Thyroid gland (tissue), 4 donors: ENCODE measurements at regions not wholly inside any gene's neighbourhood (a gene's known extent, or its start where the extent isn't known, plus 50 kb on each side); places are given as distances from the start of the nearest gene placed in this dataset.
"Not testable (repeated sequence)": the region's sequence is repeated elsewhere in the genome, so short reads cannot be mapped to it uniquely, and the experiment has no call there.

Source experiments
- DNase-seq, 2 donors: peaks; one replicate each; pipeline ENCODE4 v3.0.0-alpha.2; 2019
- H3K27ac ChIP-seq, 3 donors: fragments of 200-600 bp; sonication (generic); 1 replicate in 2 of 3; 2 replicates in 1 of 3; pipeline ENCODE4 v1.5.1; 2016 to 2019; ENCODE audit warnings: mild to moderate bottlenecking in 1 of 3, moderate library complexity in 1 of 3
- H3K27me3 ChIP-seq: fragments of 200-600 bp; sonication (generic); one replicate; pipeline ENCODE4 v1.5.1; 2019
- H3K36me3 ChIP-seq, 2 donors: fragments of 200-600 bp; sonication (generic); one replicate each; pipeline ENCODE4 v1.5.1; 2016 to 2019
- H3K4me1 ChIP-seq, 2 donors: fragments of 200-600 bp; sonication (generic); one replicate each; pipeline ENCODE4 v1.5.1; 2017 to 2019
- H3K4me3 ChIP-seq, 3 donors: fragments of 200-600 bp; sonication (generic); replicated peaks in 1 of 3; 1 replicate in 2 of 3; 2 replicates in 1 of 3; pipeline ENCODE4 v1.5.1; 2016; ENCODE audit warnings: mild to moderate bottlenecking in 1 of 3
- H3K9me3 ChIP-seq: fragments of 200-600 bp; sonication (generic); one replicate; pipeline ENCODE4 v1.5.1; 2017
- POLR2A ChIP-seq, 2 donors: fragments of 450-650 bp; IDR thresholded peaks; one replicate each; pipeline ENCODE4 v1.6.1; 2017; ENCODE audit warnings: antibody characterized with exemption in 2 of 2, mild to moderate bottlenecking in 2 of 2, moderate library complexity in 1 of 2
- WGBS, 2 donors: methylation state at CpG; one replicate each; pipeline ENCODE4 v1.1.5; 2017; 5-methylcytosine and 5-hydroxymethylcytosine counted together
- intact Hi-C: fragments of 100-400 bp; cut with DNase I; formaldehyde crosslinking; loops from one replicate; pipeline ENCODE4 v1.15.1; 2023
- TF ChIP-seq, protein P1 (sequence below), 6 experiments: fragments of 200-600 bp in 3 of 6; fragments of 450-650 bp in 3 of 6; sonication (generic) in 3 of 6; IDR thresholded peaks; one replicate each; pipeline ENCODE4 v1.5.1; 2016 to 2019; ENCODE audit warnings: antibody characterized with exemption in 6 of 6, mild to moderate bottlenecking in 2 of 6, inconsistent platforms in 1 of 6, moderate library complexity in 1 of 6

DNA sequence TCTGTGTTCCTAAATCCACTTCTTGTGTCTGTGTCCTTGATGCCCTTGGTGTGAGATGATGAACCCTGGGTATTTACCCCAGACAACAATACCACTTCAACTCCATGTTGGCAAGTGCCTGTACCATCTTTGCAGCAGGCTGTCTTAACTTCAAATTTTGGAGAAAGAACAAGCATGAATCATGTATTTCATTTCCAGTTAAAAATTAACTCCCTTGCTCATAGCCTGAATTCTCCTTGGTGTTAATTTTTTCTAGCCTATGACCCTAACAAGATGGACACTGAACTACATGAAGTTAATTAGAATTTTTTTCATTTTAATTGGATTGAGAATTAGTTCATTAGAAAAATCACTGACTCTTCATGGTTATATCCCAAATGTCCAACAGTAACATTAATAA, 267.8 kb upstream of the INTU start:
- Histone ChIP-seq H3K27me3 (no peaks in the 10 kb centered on the region), H3K4me1 (no peaks in the 10 kb centered on the region), H3K9me3 (no peaks in the 10 kb centered on the region), H3K36me3 (no peaks in the 10 kb centered on the region), H3K4me3 (no peak overlapping the region), H3K27ac (no peak overlapping the region)
- TF ChIP-seq, protein P1, sequence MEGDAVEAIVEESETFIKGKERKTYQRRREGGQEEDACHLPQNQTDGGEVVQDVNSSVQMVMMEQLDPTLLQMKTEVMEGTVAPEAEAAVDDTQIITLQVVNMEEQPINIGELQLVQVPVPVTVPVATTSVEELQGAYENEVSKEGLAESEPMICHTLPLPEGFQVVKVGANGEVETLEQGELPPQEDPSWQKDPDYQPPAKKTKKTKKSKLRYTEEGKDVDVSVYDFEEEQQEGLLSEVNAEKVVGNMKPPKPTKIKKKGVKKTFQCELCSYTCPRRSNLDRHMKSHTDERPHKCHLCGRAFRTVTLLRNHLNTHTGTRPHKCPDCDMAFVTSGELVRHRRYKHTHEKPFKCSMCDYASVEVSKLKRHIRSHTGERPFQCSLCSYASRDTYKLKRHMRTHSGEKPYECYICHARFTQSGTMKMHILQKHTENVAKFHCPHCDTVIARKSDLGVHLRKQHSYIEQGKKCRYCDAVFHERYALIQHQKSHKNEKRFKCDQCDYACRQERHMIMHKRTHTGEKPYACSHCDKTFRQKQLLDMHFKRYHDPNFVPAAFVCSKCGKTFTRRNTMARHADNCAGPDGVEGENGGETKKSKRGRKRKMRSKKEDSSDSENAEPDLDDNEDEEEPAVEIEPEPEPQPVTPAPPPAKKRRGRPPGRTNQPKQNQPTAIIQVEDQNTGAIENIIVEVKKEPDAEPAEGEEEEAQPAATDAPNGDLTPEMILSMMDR (IDR thresholded peaks at IDR 0.05): no peak
- TF ChIP-seq POLR2A (IDR thresholded peaks at IDR 0.05): no peak
- no peak for DNase-seq
- intact Hi-C loops: no loop called here

DNA sequence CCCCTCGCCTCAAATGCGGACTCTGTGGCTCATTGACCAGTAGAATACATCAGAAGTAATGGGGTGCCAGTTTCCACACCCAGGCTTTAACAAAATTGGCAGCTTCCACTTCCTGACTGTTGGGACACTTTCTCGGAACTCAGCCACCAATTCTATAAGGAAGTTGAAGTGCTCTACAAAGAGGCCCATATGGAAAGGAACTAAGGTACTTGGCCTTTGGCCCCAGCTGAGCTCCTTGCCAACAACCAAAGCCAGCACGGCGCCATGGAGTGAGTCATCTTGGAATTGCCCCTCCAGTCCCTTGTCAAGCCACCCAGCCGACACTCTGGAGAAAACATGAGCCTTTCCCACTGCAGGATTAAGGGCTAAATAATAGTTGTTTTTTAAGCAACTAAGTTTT, 262.2 kb upstream of the INTU start:
- Histone ChIP-seq H3K27ac (no peak overlapping the region), H3K36me3 (no peaks in the 10 kb centered on the region), H3K9me3 (no peaks in the 10 kb centered on the region), H3K27me3 (no peaks in the 10 kb centered on the region), H3K4me3 (no peak overlapping the region), H3K4me1 (no peaks in the 10 kb centered on the region)
- intact Hi-C loops: no loop called here
- DNase-seq: peak; percentile 1 to 5
- WGBS, 2 donors: 45 to 68% methylated on average over 6 of the region's 6 CpGs
- TF ChIP-seq POLR2A (IDR thresholded peaks at IDR 0.05): no peak
- TF ChIP-seq, protein P1 (IDR thresholded peaks at IDR 0.05): no peak

DNA sequence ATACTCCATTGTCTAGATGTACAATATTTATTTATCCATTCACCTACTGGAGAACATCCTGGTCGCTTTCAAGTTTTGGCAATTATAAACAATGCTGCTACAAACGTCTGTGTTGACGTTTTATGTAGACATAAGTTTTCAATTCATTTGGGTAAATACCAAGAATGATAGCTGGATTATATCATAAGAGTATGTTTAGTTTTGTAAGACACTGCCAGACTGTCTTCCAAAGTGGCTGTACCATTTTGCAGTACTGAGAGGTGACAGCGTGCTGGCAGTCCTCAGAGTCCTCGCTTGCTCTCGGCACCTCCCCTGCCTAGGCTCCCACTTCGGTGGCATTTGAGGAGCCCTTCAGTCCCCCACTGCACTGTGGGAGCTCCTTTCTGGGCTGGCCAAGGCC, 253.3 kb upstream of the INTU start:
- no peak overlapping the region for H3K4me3 ChIP-seq
- no peaks in the 10 kb centered on the region for H3K9me3 ChIP-seq
- H3K4me1 ChIP-seq: no peaks in the 10 kb centered on the region
- no peaks in the 10 kb centered on the region for H3K27me3 ChIP-seq
- WGBS, 2 donors: 80 to 84% methylated on average over 7 of the region's 7 CpGs
- DNase-seq: no peak
- H3K27ac ChIP-seq: no peak overlapping the region
- intact Hi-C loops: no loop called here
- TF ChIP-seq, protein P1 (IDR thresholded peaks at IDR 0.05): no peak
- TF ChIP-seq POLR2A (IDR thresholded peaks at IDR 0.05): no peak
- H3K36me3 ChIP-seq: no peaks in the 10 kb centered on the region

DNA sequence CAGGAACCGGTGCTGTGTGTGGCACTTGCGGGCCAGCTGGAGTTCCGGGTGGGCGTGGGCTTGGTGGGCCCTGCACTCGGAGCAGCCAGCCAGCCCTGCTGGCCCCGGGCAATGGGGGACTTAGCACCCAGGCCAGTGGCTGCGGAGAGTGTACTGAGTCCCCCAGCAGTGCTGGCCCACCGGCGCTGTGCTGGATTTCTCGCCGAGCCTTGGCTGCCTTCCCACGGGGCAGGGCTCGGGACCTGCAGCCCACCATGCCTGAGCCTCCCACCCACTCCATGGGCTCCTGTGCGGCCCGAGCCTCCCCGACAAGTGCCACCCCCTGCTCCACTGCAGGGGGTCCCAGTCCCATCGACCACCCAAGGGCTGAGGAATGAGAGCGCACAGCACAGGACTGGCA, 252.8 kb upstream of the INTU start:
- H3K27ac ChIP-seq, H3K9me3 ChIP-seq, H3K27me3 ChIP-seq, intact Hi-C loops, H3K4me3 ChIP-seq, H3K36me3 ChIP-seq, DNase-seq, H3K4me1 ChIP-seq: not testable (repeated sequence)
- WGBS, 2 donors: 67 to 100% methylated on average over 2 to 6 of the region's 18 CpGs

DNA sequence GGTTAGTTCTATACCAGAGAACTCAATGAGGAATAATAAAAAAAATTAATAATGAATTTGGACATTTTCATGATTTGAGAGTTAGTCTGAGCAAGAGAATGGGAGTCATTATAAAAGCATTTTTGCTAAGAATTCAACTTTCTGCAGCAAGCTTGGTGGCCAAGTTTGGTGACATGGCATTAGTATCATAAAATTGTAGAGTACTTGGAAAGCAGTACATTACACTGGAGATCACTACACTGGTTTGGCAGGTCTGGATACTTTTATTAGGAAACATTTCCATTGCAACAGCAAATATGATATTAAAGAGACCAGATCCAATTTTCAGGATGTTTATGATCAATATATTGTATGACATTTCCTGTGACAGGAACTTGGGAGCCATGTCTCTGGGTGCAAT, 249.1 kb upstream of the INTU start:
- no peak overlapping the region for H3K27ac ChIP-seq
- no peak for DNase-seq
- no peaks in the 10 kb centered on the region for H3K9me3 ChIP-seq
- TF ChIP-seq, protein P1 (IDR thresholded peaks at IDR 0.05): no peak
- no peak for TF ChIP-seq POLR2A (IDR thresholded peaks at IDR 0.05)
- H3K36me3 ChIP-seq: no peaks in the 10 kb centered on the region
- no peak overlapping the region for H3K4me3 ChIP-seq
- intact Hi-C loops: no loop called here
- no peaks in the 10 kb centered on the region for H3K27me3 ChIP-seq
- no peaks in the 10 kb centered on the region for H3K4me1 ChIP-seq

DNA sequence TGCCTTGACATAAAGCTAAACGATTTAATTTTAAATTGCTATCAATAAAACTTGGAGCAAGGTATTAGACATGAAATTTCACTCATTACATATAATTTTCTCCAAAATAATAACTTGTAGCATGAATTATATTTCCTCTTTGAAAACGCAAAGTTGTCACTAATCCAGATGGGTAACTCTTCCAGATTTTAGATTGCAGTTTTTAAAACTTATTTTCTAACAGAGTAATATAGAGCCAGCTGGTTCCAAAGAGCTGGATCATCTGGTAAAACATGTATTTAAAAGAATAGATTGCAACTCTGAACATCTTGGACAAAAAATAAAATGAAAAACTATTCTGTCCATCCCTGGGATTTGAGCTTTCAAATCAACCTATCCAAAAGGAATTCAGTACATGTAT, 238.2 kb upstream of the INTU start:
- Histone ChIP-seq H3K4me3 (no peak overlapping the region), H3K4me1 (no peaks in the 10 kb centered on the region), H3K27me3 (no peaks in the 10 kb centered on the region), H3K36me3 (no peaks in the 10 kb centered on the region), H3K9me3 (no peaks in the 10 kb centered on the region), H3K27ac (no peak overlapping the region)
- 70 to 76% methylated on average over 2 of the region's 2 CpGs for WGBS, 2 donors
- TF ChIP-seq POLR2A (IDR thresholded peaks at IDR 0.05): no peak
- TF ChIP-seq, protein P1 (IDR thresholded peaks at IDR 0.05): no peak
- DNase-seq: no peak
- intact Hi-C loops: no loop called here
